ENCODE measurements at regions not wholly inside any gene's neighbourhood (a gene's known extent, or its start where the extent isn't known, plus 50 kb on each side); places are given as distances from the start of the nearest gene placed in this dataset.

- Histone ChIP-seq H3K4me3 (replicated peaks in 1 of 2; ENCODE audit: low read depth in 1 of 2, low read length in 2 of 2) (no peak overlapping the region), H3K9me2 (ENCODE audit: insufficient read depth) (no peaks in the 10 kb centered on the region), H3K36me3 (ENCODE audit: control insufficient read depth in 1 of 2, insufficient read depth in 2 of 2, low read length in 2 of 2) (no peaks in the 10 kb centered on the region), H3K79me2 (ENCODE audit: insufficient read depth, low read length) (no peaks in the 10 kb centered on the region), H4K20me1 (ENCODE audit: insufficient read depth) (no peaks in the 10 kb centered on the region), H3K4me2 (ENCODE audit: low read length) (no peak overlapping the region), H2AFZ (ENCODE audit: low read depth, low read length, poor library complexity, severe bottlenecking) (no peak overlapping the region), H3K4me1 (ENCODE audit: control insufficient read depth in 1 of 2, insufficient read depth in 2 of 2, low read length in 2 of 2) (no peaks in the 10 kb centered on the region), H3K27me3 (ENCODE audit: insufficient read depth, low read length) (no peaks in the 10 kb centered on the region), H3K27ac (ENCODE audit: low read depth, low read length) (no peak overlapping the region), H3K9me3 (ENCODE audit: control insufficient read depth in 1 of 2, insufficient read depth in 1 of 2, low read depth in 1 of 2, low read length in 2 of 2) (no peaks in the 10 kb centered on the region), H3K9ac (ENCODE audit: low read length) (no peak overlapping the region)
- ChIA-PET CTCF (no interaction called here), POLR2A (no interaction called here), RAD21 (ENCODE audit: low non-redundant PET in 1 of 2, low total read pairs in 2 of 2, uncharacterized antibody in 2 of 2, unreplicated experiment in 2 of 2) (no interaction called here)
- DNase-seq (ENCODE audit: low read depth, low spot score) (no peak), ATAC-seq (no peak)
- BruUV-seq (replicated peaks): no TSS peak
- intact Hi-C loops (cut with micrococcal nuclease): no loop called here
- TF ChIP-seq ATF3 (IDR thresholded peaks at IDR 0.05): no peak
- no peak for TF ChIP-seq SRF (IDR thresholded peaks at IDR 0.05; ENCODE audit: low read depth)
- no peak for TF ChIP-seq CBX3 (IDR thresholded peaks at IDR 0.05; ENCODE audit: low read depth)
- no peak for TF ChIP-seq JUND (IDR thresholded peaks at IDR 0.05)
- no peak for TF ChIP-seq CTCF (IDR thresholded peaks at IDR 0.05 in 2 of 3, conservative IDR thresholded peaks at IDR 0.05 in 1 of 3; ENCODE audit: borderline replicate concordance in 1 of 3, insufficient read depth in 1 of 3, low read depth in 2 of 3, low read length in 2 of 3)
- TF ChIP-seq MAX (IDR thresholded peaks at IDR 0.05): no peak
- no peak for TF ChIP-seq EGR1 (IDR thresholded peaks at IDR 0.05; ENCODE audit: low read depth)
- no peak for TF ChIP-seq TCF7L2 (IDR thresholded peaks at IDR 0.05; ENCODE audit: borderline replicate concordance, extremely low read depth, insufficient read depth, insufficient read length)
- no peak for TF ChIP-seq SP1 (IDR thresholded peaks at IDR 0.05; ENCODE audit: low read depth)
- no peak for TF ChIP-seq ELF1 (IDR thresholded peaks at IDR 0.05; ENCODE audit: borderline replicate concordance, low read depth)
- no peak for TF ChIP-seq CEBPB (IDR thresholded peaks at IDR 0.05; ENCODE audit: low read depth)
- TF ChIP-seq EZH2phosphoT487 (IDR thresholded peaks at IDR 0.05; ENCODE audit: borderline replicate concordance): no peak
- no peak for TF ChIP-seq POLR2A (IDR thresholded peaks at IDR 0.05; ENCODE audit: borderline replicate concordance, extremely low read depth, insufficient read depth, insufficient read length)
These were observed 69.2 kb upstream of the RPS4Y2 start for GRCh38 chrY:20686674-20687073.
